HepG2 (cell line): ENCODE measurements at regions not wholly inside any gene's neighbourhood (a gene's known extent, or its start where the extent isn't known, plus 50 kb on each side); places are given as distances from the start of the nearest gene placed in this dataset.
A peak's percentile ranks its signal among the peaks of the same experiment; 100 is the strongest.

Experiments used
- GATAD2A ChIP-seq: IDR thresholded peaks from 2 replicates; pipeline ENCODE4 v1.6.1; 2016
- MTA1 ChIP-seq: sonication (generic); formaldehyde crosslinking; IDR thresholded peaks from 2 replicates; pipeline ENCODE4 v1.4.0; 2020; ENCODE audit warnings: missing genetic modification reagents, mild to moderate bottlenecking, borderline replicate concordance
- NFE2L2 ChIP-seq: fragments of 150-350 bp; IDR thresholded peaks from 2 replicates; pipeline ENCODE4 v1.6.1; 2014; ENCODE audit warnings: low read length
- NFRKB ChIP-seq: fragments of 450-650 bp; IDR thresholded peaks from 2 replicates; pipeline ENCODE4 v1.6.1; 2017
- PHF21A ChIP-seq: sonication (generic); formaldehyde crosslinking; IDR thresholded peaks from 2 replicates; pipeline ENCODE4 v1.5.0; 2020; ENCODE audit warnings: mild to moderate bottlenecking, missing genetic modification reagents
- PRMT3 ChIP-seq: sonication (generic); formaldehyde crosslinking; IDR thresholded peaks from 2 replicates; pipeline ENCODE4 v1.8.1; 2022; ENCODE audit warnings: low read depth, mild to moderate bottlenecking, moderate library complexity, missing genetic modification reagents, borderline replicate concordance
- RFXANK ChIP-seq: IDR thresholded peaks from 2 replicates; pipeline ENCODE4 v1.6.1; 2016
- SKI ChIP-seq: fragments of 450-650 bp; IDR thresholded peaks from one replicate; pipeline ENCODE4 v1.6.1; 2018; ENCODE audit warnings: mild to moderate bottlenecking; ENCODE audit not compliant: partially characterized antibody
- SRY ChIP-seq: sonication (generic); formaldehyde crosslinking; IDR thresholded peaks from 2 replicates; pipeline ENCODE4 v1.8.0; 2022; ENCODE audit warnings: mild to moderate bottlenecking, missing genetic modification reagents
- TBP ChIP-seq: sonication (generic); formaldehyde crosslinking; IDR thresholded peaks from 2 replicates; pipeline ENCODE4 v1.5.0; 2020; ENCODE audit warnings: missing genetic modification reagents
- THAP7 ChIP-seq: sonication (generic); formaldehyde crosslinking; IDR thresholded peaks from 2 replicates; pipeline ENCODE4 v1.8.1; 2023; ENCODE audit warnings: mild to moderate bottlenecking, missing genetic modification reagents
- XRCC5 ChIP-seq: fragments of 200-400 bp; formaldehyde crosslinking; optimal IDR thresholded peaks from 2 replicates; pipeline ENCODE3; 2017; ENCODE audit warnings: mild to moderate bottlenecking, low read length
- ZBTB37 ChIP-seq: sonication (generic); formaldehyde crosslinking; IDR thresholded peaks from 2 replicates; pipeline ENCODE4 v1.4.0; 2020; ENCODE audit warnings: mild to moderate bottlenecking, missing genetic modification reagents
- ZBTB7B ChIP-seq: sonication (generic); formaldehyde crosslinking; IDR thresholded peaks from 2 replicates; pipeline ENCODE4 v1.4.0; 2020; ENCODE audit warnings: missing genetic modification reagents
- ZSCAN21 ChIP-seq: sonication (generic); formaldehyde crosslinking; IDR thresholded peaks from 2 replicates; pipeline ENCODE4 v1.8.0; 2022; ENCODE audit warnings: mild to moderate bottlenecking, missing genetic modification reagents, moderate library complexity, borderline replicate concordance
- TF ChIP-seq, protein P1 (sequence below): IDR thresholded peaks from 2 replicates; pipeline ENCODE4 v1.6.1; 2012; ENCODE audit warnings: low read depth, low read length, improper control_type of control experiment
- TF ChIP-seq, protein P2 (sequence below): sonication (generic); formaldehyde crosslinking; IDR thresholded peaks from 2 replicates; pipeline ENCODE4 v1.8.0; 2022; ENCODE audit warnings: missing genetic modification reagents, mild to moderate bottlenecking, moderate library complexity, borderline replicate concordance
- TF ChIP-seq, protein P3 (sequence below): sonication (generic); formaldehyde crosslinking; IDR thresholded peaks from 2 replicates; pipeline ENCODE4 v1.4.0; 2020; ENCODE audit warnings: missing genetic modification reagents, borderline replicate concordance
- TF ChIP-seq, protein P4 (sequence below): IDR thresholded peaks from 2 replicates; pipeline ENCODE4 v1.4.0; 2020; ENCODE audit warnings: mild to moderate bottlenecking, missing genetic modification reagents

- TF ChIP-seq, protein P1, sequence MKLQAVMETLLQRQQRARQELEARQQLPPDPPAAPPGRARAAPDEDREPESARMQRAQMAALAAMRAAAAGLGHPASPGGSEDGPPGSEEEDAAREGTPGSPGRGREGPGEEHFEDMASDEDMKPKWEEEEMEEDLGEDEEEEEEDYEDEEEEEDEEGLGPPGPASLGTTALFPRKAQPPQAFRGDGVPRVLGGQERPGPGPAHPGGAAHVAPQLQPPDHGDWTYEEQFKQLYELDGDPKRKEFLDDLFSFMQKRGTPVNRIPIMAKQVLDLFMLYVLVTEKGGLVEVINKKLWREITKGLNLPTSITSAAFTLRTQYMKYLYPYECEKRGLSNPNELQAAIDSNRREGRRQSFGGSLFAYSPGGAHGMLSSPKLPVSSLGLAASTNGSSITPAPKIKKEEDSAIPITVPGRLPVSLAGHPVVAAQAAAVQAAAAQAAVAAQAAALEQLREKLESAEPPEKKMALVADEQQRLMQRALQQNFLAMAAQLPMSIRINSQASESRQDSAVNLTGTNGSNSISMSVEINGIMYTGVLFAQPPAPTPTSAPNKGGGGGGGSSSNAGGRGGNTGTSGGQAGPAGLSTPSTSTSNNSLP = no peak
- TF ChIP-seq GATAD2A (CRISPR knock-in tag) (peak; percentile 74), NFE2L2 (no peak), ZSCAN21 (CRISPR knock-in tag) (no peak), SKI (no peak), THAP7 (CRISPR knock-in tag) (no peak), ZBTB7B (no peak), PHF21A (CRISPR knock-in tag) (0 out of 2 replicates have a peak, but pooled peaks have one; percentile 44), RFXANK (no peak), ZBTB37 (CRISPR knock-in tag) (peak; percentile 76), MTA1 (CRISPR knock-in tag) (no peak), XRCC5 (no peak), SRY (CRISPR knock-in tag) (no peak), TBP (CRISPR knock-in tag) (no peak), PRMT3 (CRISPR knock-in tag) (no peak), NFRKB (no peak)
- TF ChIP-seq, protein P2, sequence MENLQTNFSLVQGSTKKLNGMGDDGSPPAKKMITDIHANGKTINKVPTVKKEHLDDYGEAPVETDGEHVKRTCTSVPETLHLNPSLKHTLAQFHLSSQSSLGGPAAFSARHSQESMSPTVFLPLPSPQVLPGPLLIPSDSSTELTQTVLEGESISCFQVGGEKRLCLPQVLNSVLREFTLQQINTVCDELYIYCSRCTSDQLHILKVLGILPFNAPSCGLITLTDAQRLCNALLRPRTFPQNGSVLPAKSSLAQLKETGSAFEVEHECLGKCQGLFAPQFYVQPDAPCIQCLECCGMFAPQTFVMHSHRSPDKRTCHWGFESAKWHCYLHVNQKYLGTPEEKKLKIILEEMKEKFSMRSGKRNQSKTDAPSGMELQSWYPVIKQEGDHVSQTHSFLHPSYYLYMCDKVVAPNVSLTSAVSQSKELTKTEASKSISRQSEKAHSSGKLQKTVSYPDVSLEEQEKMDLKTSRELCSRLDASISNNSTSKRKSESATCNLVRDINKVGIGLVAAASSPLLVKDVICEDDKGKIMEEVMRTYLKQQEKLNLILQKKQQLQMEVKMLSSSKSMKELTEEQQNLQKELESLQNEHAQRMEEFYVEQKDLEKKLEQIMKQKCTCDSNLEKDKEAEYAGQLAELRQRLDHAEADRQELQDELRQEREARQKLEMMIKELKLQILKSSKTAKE = no peak
- TF ChIP-seq, protein P3, sequence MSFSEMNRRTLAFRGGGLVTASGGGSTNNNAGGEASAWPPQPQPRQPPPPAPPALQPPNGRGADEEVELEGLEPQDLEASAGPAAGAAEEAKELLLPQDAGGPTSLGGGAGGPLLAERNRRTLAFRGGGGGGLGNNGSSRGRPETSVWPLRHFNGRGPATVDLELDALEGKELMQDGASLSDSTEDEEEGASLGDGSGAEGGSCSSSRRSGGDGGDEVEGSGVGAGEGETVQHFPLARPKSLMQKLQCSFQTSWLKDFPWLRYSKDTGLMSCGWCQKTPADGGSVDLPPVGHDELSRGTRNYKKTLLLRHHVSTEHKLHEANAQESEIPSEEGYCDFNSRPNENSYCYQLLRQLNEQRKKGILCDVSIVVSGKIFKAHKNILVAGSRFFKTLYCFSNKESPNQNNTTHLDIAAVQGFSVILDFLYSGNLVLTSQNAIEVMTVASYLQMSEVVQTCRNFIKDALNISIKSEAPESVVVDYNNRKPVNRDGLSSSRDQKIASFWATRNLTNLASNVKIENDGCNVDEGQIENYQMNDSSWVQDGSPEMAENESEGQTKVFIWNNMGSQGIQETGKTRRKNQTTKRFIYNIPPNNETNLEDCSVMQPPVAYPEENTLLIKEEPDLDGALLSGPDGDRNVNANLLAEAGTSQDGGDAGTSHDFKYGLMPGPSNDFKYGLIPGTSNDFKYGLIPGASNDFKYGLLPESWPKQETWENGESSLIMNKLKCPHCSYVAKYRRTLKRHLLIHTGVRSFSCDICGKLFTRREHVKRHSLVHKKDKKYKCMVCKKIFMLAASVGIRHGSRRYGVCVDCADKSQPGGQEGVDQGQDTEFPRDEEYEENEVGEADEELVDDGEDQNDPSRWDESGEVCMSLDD (CRISPR knock-in tag) = no peak
- TF ChIP-seq, protein P4, sequence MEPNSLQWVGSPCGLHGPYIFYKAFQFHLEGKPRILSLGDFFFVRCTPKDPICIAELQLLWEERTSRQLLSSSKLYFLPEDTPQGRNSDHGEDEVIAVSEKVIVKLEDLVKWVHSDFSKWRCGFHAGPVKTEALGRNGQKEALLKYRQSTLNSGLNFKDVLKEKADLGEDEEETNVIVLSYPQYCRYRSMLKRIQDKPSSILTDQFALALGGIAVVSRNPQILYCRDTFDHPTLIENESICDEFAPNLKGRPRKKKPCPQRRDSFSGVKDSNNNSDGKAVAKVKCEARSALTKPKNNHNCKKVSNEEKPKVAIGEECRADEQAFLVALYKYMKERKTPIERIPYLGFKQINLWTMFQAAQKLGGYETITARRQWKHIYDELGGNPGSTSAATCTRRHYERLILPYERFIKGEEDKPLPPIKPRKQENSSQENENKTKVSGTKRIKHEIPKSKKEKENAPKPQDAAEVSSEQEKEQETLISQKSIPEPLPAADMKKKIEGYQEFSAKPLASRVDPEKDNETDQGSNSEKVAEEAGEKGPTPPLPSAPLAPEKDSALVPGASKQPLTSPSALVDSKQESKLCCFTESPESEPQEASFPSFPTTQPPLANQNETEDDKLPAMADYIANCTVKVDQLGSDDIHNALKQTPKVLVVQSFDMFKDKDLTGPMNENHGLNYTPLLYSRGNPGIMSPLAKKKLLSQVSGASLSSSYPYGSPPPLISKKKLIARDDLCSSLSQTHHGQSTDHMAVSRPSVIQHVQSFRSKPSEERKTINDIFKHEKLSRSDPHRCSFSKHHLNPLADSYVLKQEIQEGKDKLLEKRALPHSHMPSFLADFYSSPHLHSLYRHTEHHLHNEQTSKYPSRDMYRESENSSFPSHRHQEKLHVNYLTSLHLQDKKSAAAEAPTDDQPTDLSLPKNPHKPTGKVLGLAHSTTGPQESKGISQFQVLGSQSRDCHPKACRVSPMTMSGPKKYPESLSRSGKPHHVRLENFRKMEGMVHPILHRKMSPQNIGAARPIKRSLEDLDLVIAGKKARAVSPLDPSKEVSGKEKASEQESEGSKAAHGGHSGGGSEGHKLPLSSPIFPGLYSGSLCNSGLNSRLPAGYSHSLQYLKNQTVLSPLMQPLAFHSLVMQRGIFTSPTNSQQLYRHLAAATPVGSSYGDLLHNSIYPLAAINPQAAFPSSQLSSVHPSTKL = peak; percentile 67
Observed at GRCh38 chr1:223046011-223046410, 97.0 kb downstream of the TLR5 start (continued).
